LNCAP (cell line): ENCODE measurements at regions not wholly inside any gene's neighbourhood (a gene's known extent, or its start where the extent isn't known, plus 50 kb on each side); places are given as distances from the start of the nearest gene placed in this dataset.

Experiments used
- CTCF ChIP-seq: fragments of 450-650 bp; IDR thresholded peaks from 2 replicates; pipeline ENCODE4 v1.5.1; 2017; ENCODE audit warnings: mild to moderate bottlenecking

- no peak for TF ChIP-seq CTCF
These were observed 1053.5 kb upstream of the TENM3 start for GRCh38 chr4:181189751-181190150.

DNA sequence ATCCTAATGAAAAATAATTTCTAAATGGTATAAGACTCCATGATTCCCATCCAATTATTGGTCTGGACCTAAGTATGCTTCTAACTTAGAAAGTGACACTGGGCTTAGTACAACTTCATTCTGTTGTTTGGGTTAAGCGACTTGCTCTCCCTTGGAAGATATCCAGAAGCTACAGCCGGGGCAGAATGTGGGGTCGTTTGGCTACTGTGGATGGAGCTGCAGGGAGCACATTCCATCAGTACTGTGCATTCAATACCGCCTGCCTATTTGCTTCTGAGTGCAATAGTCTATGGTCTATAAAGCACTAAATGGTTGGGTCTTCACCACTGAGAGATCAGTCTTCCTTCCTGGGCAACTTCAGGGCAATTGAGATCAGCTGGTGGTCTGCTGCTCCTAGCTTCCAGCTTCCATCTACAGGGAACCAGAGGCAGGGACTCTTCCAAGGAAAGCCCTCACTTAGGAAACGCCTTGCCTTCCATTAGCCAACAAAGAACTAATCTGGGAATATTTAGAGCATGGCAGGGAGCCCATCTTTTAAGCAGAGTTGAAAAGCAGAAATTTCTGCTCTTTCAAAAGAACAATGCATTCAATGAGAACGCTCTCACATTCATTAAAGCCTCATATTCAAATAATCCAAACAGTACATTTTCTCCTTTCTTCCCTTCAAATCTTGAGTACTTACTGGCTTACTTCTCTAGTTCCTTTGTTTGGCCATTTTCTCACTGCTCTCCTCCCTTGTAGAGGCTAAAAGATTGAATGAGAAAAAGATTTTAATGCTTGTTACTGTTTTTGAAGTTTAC is 1049.9 kb upstream of the TENM3 start:
- no peak for TF ChIP-seq CTCF

GRCh38 chr4:181194096-181194495 is 1049.1 kb upstream of the TENM3 start:
- no peak for TF ChIP-seq CTCF

GRCh38 chr4:181200076-181200475 is 1043.1 kb upstream of the TENM3 start:
- no peak for TF ChIP-seq CTCF

DNA sequence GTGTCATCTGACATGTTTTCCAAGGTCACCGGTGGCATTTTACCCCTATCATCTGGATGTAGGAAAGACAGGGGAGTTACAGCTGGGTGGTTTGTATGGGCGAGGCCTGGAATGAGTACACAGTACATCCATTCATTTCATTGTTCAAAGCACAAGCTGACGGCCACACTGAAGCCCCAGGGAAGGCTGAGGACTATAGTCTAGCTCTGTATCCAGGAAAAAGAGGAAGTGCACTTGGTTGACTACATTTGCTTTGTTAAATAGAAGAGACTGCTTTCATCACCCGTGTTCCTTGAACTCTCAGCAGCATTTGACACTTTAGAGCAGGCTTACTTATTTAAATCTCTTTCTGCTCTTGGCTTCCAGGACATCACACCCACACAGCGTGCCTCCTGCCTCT is 1041.0 kb upstream of the TENM3 start:
- TF ChIP-seq CTCF: no peak

GRCh38 chr4:181204109-181204508 is 1039.1 kb upstream of the TENM3 start:
- no peak for TF ChIP-seq CTCF

- TF ChIP-seq CTCF: no peak
These were observed 1029.7 kb upstream of the TENM3 start for GRCh38 chr4:181213551-181213950.

DNA sequence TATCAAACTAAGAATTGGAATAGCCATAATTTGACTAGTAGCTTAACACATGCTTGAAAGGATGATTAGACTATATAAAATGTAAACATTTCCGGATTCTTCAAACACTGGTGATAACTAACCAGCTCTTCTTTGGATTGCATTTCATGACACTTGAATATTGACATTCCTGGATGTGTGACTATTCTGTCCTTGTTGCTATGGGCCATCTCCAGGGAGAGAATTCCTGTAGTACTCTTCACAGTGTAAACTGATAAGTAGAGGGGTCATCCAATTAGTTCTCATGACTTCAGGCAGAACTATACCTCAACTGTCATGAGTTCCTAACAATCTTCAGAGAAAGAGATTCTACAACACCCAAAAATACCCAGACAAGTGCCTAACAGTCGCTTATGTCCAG is 1026.7 kb upstream of the TENM3 start:
- no peak for TF ChIP-seq CTCF
